ENCODE measurements at regions not wholly inside any gene's neighbourhood (a gene's known extent, or its start where the extent isn't known, plus 50 kb on each side); places are given as distances from the start of the nearest gene placed in this dataset.

GRCh38 chr2:234691968-234692955 is 195.4 kb upstream of the ARL4C start:
- Histone ChIP-seq H3K4me1 (no peaks in the 10 kb centered on the region), H3K27ac (no peak overlapping the region), H3K36me3 (no peaks in the 10 kb centered on the region), H3K4me3 (no peak overlapping the region), H3K9ac (ENCODE audit: low read depth in 2 of 2, low read length in 2 of 2) (no peak overlapping the region), H3K27me3 (no peaks in the 10 kb centered on the region), H3K9me3 (peaks cover 3% of the 10 kb centered on the region)
- intact Hi-C loops (cut with DNase I), result no loop called here
- no peak for DNase-seq
- TF ChIP-seq CTCF (IDR thresholded peaks at IDR 0.05), result no peak

- Histone ChIP-seq H3K9ac (ENCODE audit: low read depth in 2 of 2, low read length in 2 of 2) (no peak overlapping the region), H3K4me3 (no peak overlapping the region), H3K9me3 (no peaks in the 10 kb centered on the region), H3K36me3 (no peaks in the 10 kb centered on the region), H3K27ac (no peak overlapping the region), H3K27me3 (no peaks in the 10 kb centered on the region), H3K4me1 (no peaks in the 10 kb centered on the region)
- no peak for DNase-seq
- TF ChIP-seq CTCF (IDR thresholded peaks at IDR 0.05), result no peak
- intact Hi-C loops (cut with DNase I), result no loop called here
Measured at GRCh38 chr2:234691214-234691575, 194.3 kb upstream of the ARL4C start.

- DNase-seq, result no peak
- intact Hi-C loops (cut with DNase I), result no loop called here
- TF ChIP-seq CTCF (IDR thresholded peaks at IDR 0.05), result no peak
- Histone ChIP-seq H3K4me1 (no peaks in the 10 kb centered on the region), H3K27me3 (no peaks in the 10 kb centered on the region), H3K9me3 (no peaks in the 10 kb centered on the region), H3K4me3 (no peak overlapping the region), H3K36me3 (no peaks in the 10 kb centered on the region), H3K27ac (no peak overlapping the region), H3K9ac (ENCODE audit: low read depth in 2 of 2, low read length in 2 of 2) (no peak overlapping the region)
Measured at GRCh38 chr2:234690569-234691213, 193.8 kb upstream of the ARL4C start.

- intact Hi-C loops (cut with DNase I), result no loop called here
- no peak for DNase-seq
- H3K27me3 ChIP-seq, result no peaks in the 10 kb centered on the region
- TF ChIP-seq CTCF (IDR thresholded peaks at IDR 0.05), result no peak
- H3K9ac ChIP-seq (ENCODE audit: low read depth in 2 of 2, low read length in 2 of 2), result no peak overlapping the region
- no peaks in the 10 kb centered on the region for H3K36me3 ChIP-seq
- H3K27ac ChIP-seq, result no peak overlapping the region
- H3K9me3 ChIP-seq, result no peaks in the 10 kb centered on the region
- H3K4me3 ChIP-seq, result no peak overlapping the region
- no peaks in the 10 kb centered on the region for H3K4me1 ChIP-seq
Measured at GRCh38 chr2:234689911-234690379, 193.1 kb upstream of the ARL4C start.

- intact Hi-C loops (cut with DNase I), result no loop called here
- Histone ChIP-seq H3K9ac (ENCODE audit: low read depth in 2 of 2, low read length in 2 of 2) (no peak overlapping the region), H3K4me3 (no peak overlapping the region), H3K9me3 (no peaks in the 10 kb centered on the region), H3K36me3 (no peaks in the 10 kb centered on the region), H3K27me3 (no peaks in the 10 kb centered on the region), H3K27ac (no peak overlapping the region), H3K4me1 (no peaks in the 10 kb centered on the region)
- no peak for TF ChIP-seq CTCF (IDR thresholded peaks at IDR 0.05)
- no peak for DNase-seq
Measured at GRCh38 chr2:234687718-234688475, 191.0 kb upstream of the ARL4C start.
